Caco-2 (cell line): ENCODE measurements at regions not wholly inside any gene's neighbourhood (a gene's known extent, or its start where the extent isn't known, plus 50 kb on each side); places are given as distances from the start of the nearest gene placed in this dataset.

ENCODE experiments used
- BruUV-seq: library from RNA; stranded (reverse); fragments of 400-500 nt; replicated peaks from 2 replicates; lab custom pipeline; 2021; lab: Mats Ljungman, UMichigan
- CTCF ChIA-PET: fragments of 300-600 bp; sonication (Branson Sonifier 250); formaldehyde crosslinking; loops from one replicate; lab custom pipeline; 2022; ENCODE audit warnings: antibody characterized with exemption; lab: Charles Lee
- POLR2A ChIA-PET: fragments of 300-600 bp; sonication (Branson Sonifier 250); formaldehyde crosslinking; loops from one replicate; lab custom pipeline; 2022; ENCODE audit warnings: antibody characterized with exemption; lab: Charles Lee
- DNase-seq, 2 experiments: peaks; one replicate each; pipeline versions ENCODE4 v3.0.0 to v3.0.0-alpha.2; 2020 to 2022
- H3K27me3 ChIP-seq: replicated peaks from 2 replicates; pipeline ENCODE4 v1.6.0; 2011; ENCODE audit warnings: low read length; ENCODE audit not compliant: control insufficient read depth, insufficient read depth
- H3K36me3 ChIP-seq: 2 replicates; pipeline ENCODE4 v1.5.1; 2011; ENCODE audit warnings: low read length; ENCODE audit not compliant: control insufficient read depth, insufficient read depth
- H3K4me1 ChIP-seq: fragments of 250-450 bp; sonication (Bioruptor Pico); 2 replicates; pipeline ENCODE4 v1.5.1; 2020; ENCODE audit warnings: mild to moderate bottlenecking
- H3K4me3 ChIP-seq: 2 replicates; pipeline ENCODE4 v1.5.1; 2011; ENCODE audit warnings: low read depth, mild to moderate bottlenecking, control low read depth, low read length
- H3K9me3 ChIP-seq: fragments of 250-450 bp; sonication (Bioruptor Pico); 2 replicates; pipeline ENCODE4 v1.5.1; 2020; ENCODE audit warnings: mild to moderate bottlenecking, moderate library complexity
- H3K27ac Mint-ChIP-seq: one replicate; pipeline ENCODE4 v1.8.0; 2022; ENCODE audit warnings: mixed read lengths; ENCODE audit not compliant: unreplicated experiment
- H3K27me3 Mint-ChIP-seq: one replicate; pipeline ENCODE4 v1.8.0; 2022; ENCODE audit warnings: mixed read lengths; ENCODE audit not compliant: insufficient read depth, unreplicated experiment
- H3K36me3 Mint-ChIP-seq: one replicate; pipeline ENCODE4 v1.8.0; 2022; ENCODE audit warnings: mild to moderate bottlenecking, mixed read lengths; ENCODE audit not compliant: insufficient read depth, unreplicated experiment
- H3K4me1 Mint-ChIP-seq: one replicate; pipeline ENCODE4 v1.8.0; 2022; ENCODE audit warnings: low read depth, mixed read lengths; ENCODE audit not compliant: unreplicated experiment
- H3K4me3 Mint-ChIP-seq: one replicate; pipeline ENCODE4 v1.8.0; 2022; ENCODE audit warnings: mild to moderate bottlenecking, moderate library complexity, mixed read lengths; ENCODE audit not compliant: unreplicated experiment
- H3K9me3 Mint-ChIP-seq: one replicate; pipeline ENCODE4 v1.8.0; 2022; ENCODE audit warnings: mixed read lengths; ENCODE audit not compliant: unreplicated experiment
- CTCF ChIP-seq, 2 experiments: fragments of 200-600 bp in 1 of 2; IDR thresholded peaks; 1 replicate in 1 of 2; 2 replicates in 1 of 2; pipeline versions ENCODE4 v1.5.1 to v1.8.0; 2011 to 2022; ENCODE audit warnings: antibody characterized with exemption in 1 of 2, control low read depth in 1 of 2, inconsistent platforms in 1 of 2, low read depth in 1 of 2, low read length in 1 of 2, mild to moderate bottlenecking in 1 of 2, moderate library complexity in 1 of 2; ENCODE audit not compliant: insufficient read depth in 1 of 2, severe bottlenecking in 1 of 2, unreplicated experiment in 1 of 2
- intact Hi-C: fragments of 100-400 bp; cut with micrococcal nuclease; formaldehyde crosslinking; loops from one replicate; pipeline ENCODE4 v1.10.0; 2022; ENCODE audit not compliant: unreplicated experiment

DNA sequence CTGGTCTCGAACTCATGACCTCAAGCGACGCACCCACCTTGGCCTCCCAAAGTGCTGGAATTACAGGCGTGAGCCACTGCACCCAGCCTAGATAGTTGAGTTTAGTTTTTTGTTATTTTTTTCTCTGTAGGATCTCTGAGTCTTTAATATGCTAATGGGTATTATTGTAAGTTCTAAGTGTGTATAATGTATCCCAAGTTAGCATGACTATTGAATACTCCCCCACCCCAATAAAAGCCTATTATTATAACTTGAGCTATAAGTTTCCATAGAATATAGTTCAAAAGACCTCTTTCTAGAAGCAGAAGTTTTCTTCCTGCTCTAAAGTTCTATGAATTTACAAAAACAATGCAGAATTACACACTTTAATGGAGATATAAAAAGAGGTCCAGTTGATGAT is 210.4 kb upstream of the MARCKS start:
- H3K4me1 ChIP-seq = peaks cover 45% of the 10 kb centered on the region
- H3K27me3 ChIP-seq = no peaks in the 10 kb centered on the region
- peaks cover 44% of the 10 kb centered on the region for H3K4me1 Mint-ChIP-seq
- no TSS peak for BruUV-seq
- ChIA-PET CTCF (no interaction called here), POLR2A (no interaction called here)
- no peak for TF ChIP-seq CTCF (IDR thresholded peaks at IDR 0.05; ENCODE audit: insufficient read depth in 1 of 2, low read depth in 1 of 2, low read length in 1 of 2, severe bottlenecking in 1 of 2, unreplicated experiment in 1 of 2)
- H3K36me3 ChIP-seq = no peaks in the 10 kb centered on the region
- H3K4me3 Mint-ChIP-seq = no peak overlapping the region
- no peaks in the 10 kb centered on the region for H3K9me3 Mint-ChIP-seq
- no peaks in the 10 kb centered on the region for H3K9me3 ChIP-seq
- H3K36me3 Mint-ChIP-seq = peaks cover 10% of the 10 kb centered on the region
- peak overlapping the region; percentile 39 for H3K27ac Mint-ChIP-seq
- intact Hi-C loops = no loop called here
- DNase-seq = no peak
- no peaks in the 10 kb centered on the region for H3K27me3 Mint-ChIP-seq
- no peak overlapping the region for H3K4me3 ChIP-seq

- peaks cover 39% of the 10 kb centered on the region for H3K4me1 ChIP-seq
- intact Hi-C loops = no loop called here
- Mint-ChIP-seq H3K36me3 (peaks cover 10% of the 10 kb centered on the region), H3K27me3 (no peaks in the 10 kb centered on the region), H3K9me3 (no peaks in the 10 kb centered on the region), H3K4me1 (peaks cover 42% of the 10 kb centered on the region), H3K27ac (peak overlapping the region; percentile 65), H3K4me3 (no peak overlapping the region)
- POLR2A ChIA-PET = no interaction called here
- TF ChIP-seq CTCF (IDR thresholded peaks at IDR 0.05; ENCODE audit: insufficient read depth in 1 of 2, low read depth in 1 of 2, low read length in 1 of 2, severe bottlenecking in 1 of 2, unreplicated experiment in 1 of 2) = no peak
- no peak for DNase-seq
- no peaks in the 10 kb centered on the region for H3K36me3 ChIP-seq
- BruUV-seq = no TSS peak
- CTCF ChIA-PET = interaction anchor here (0.6 kb wide), 1 partner anchor 1181 kb away, joined by 3 read pairs; no protein-coding TSS in a partner anchor
- no peaks in the 10 kb centered on the region for H3K27me3 ChIP-seq
- no peaks in the 10 kb centered on the region for H3K9me3 ChIP-seq
- no peak overlapping the region for H3K4me3 ChIP-seq
Observed at GRCh38 chr6:113647143-113647889, 209.8 kb upstream of the MARCKS start.

DNA sequence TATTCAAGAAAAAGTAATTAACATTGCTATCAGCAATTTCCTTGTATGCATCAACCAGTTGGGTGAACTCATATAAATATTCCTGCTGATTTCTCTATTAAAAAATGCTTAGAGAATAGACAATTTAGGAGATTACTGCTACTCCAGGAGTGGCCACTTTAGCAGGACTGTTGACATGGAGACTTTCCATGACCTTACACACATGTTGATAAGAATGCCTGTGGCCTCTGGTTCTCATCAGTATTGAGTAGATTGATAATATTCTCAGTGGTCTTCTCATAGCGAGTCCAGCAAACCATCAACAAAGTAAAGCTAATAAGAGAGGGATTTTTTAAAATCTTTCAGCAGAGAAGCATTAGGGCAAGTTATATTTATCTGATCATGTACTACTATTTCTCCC is 208.4 kb upstream of the MARCKS start:
- Histone ChIP-seq H3K27me3 (no peaks in the 10 kb centered on the region), H3K9me3 (no peaks in the 10 kb centered on the region), H3K4me1 (peaks cover 31% of the 10 kb centered on the region), H3K4me3 (no peak overlapping the region), H3K36me3 (no peaks in the 10 kb centered on the region)
- no peak for DNase-seq
- no peaks in the 10 kb centered on the region for H3K9me3 Mint-ChIP-seq
- ChIA-PET CTCF (no interaction called here), POLR2A (no interaction called here)
- no peaks in the 10 kb centered on the region for H3K36me3 Mint-ChIP-seq
- intact Hi-C loops = no loop called here
- peaks cover 35% of the 10 kb centered on the region for H3K4me1 Mint-ChIP-seq
- no TSS peak for BruUV-seq
- H3K27ac Mint-ChIP-seq = peak overlapping the region; percentile 55
- TF ChIP-seq CTCF (IDR thresholded peaks at IDR 0.05; ENCODE audit: insufficient read depth in 1 of 2, low read depth in 1 of 2, low read length in 1 of 2, severe bottlenecking in 1 of 2, unreplicated experiment in 1 of 2) = no peak
- H3K4me3 Mint-ChIP-seq = no peak overlapping the region
- H3K27me3 Mint-ChIP-seq = no peaks in the 10 kb centered on the region
